Nucleus accumbens (tissue), 56 donors: ENCODE measurements at regions not wholly inside any gene's neighbourhood (a gene's known extent, or its start where the extent isn't known, plus 50 kb on each side); places are given as distances from the start of the nearest gene placed in this dataset.

ENCODE experiments used
- DNase-seq, 56 donors: peaks; one replicate each; lab custom pipeline; 2025; lab: John Stamatoyannopoulos, UW

GRCh38 chr11:110951037-110951949, 239.1 kb upstream of the ARHGAP20 start:
- DNase-seq, result no peak

- DNase-seq, result no peak
Measured at GRCh38 chr11:110948112-110948511, 235.9 kb upstream of the ARHGAP20 start.

DNA sequence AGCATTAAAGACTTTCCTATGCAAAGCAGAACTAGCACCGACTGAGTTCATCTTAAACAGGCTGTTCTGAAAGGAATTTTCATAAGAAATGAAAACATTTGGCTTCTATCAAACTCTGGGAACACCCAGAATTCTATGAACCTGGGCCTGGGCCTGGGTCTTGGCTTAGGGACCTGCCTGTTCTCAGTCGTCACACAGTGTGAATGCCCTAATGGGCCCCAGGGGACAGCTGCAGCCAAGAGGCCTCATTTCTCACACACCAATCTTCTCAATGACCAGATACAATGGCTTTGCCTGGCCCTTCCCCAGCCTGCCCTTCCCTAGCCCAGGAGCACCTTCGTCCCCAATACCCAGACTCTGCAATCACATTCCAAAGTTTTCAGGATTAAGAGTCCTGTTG, 234.9 kb upstream of the ARHGAP20 start:
- DNase-seq, result no peak

- DNase-seq, result no peak
Measured at GRCh38 chr11:110939471-110939870, 227.2 kb upstream of the ARHGAP20 start.

- no peak for DNase-seq
Measured at GRCh38 chr11:110935018-110935640, 222.9 kb upstream of the ARHGAP20 start.

DNA sequence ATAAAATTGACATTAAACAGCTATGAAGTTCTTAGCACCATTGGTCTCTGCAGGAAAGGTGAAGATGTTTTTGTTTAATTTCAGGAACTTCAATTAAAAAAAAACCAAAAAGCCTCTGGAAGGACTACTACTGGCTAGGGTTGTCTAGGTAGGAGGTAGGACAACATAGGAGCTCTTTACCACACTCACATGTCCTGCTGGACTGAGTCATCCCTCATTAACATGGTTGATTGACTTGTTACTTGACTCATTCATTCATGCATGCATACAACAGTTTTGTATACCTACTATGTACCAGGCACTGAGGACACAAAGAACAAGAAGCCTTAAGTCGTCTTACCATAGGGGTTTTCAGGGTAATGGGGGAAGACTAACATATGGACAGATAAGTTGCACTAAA, 216.9 kb upstream of the ARHGAP20 start:
- DNase-seq, result no peak

GRCh38 chr11:110928391-110928790, 216.2 kb upstream of the ARHGAP20 start:
- DNase-seq, result no peak

DNA sequence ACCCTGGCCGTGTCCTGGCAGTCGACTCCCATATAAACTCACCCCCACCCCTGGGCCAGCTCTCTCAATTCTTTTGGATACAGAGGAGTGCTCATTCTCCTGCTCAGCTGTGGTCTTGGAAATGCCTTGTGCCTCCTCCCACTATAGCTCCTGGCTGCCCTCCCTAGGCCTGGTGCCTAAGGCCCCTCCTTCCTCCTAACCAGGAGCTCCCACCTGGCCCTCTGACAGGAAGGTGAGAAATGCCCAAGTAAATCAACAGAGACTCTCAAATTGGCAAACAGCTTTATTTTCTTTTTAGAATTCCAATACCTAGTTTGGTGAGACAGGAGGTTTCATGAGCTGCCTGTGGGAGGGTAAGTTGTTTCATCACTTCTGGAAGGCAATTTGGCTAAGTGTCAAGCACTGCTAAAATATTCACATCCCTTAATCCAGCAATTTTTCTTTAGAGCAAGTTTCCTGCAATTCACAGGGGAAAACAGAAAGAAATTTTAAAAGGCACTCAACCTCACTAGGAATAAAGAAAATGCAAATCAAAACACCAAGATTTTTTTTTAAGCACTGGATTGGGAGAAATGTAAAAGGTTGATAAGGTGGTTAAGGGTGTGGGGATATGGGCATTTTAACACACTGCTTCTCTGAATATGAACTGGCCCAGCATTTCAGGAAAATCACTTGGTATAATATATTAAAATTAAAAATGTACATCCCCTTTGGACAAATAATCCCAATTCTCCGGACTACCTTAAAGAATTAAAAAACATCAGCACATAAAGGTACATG, 209.7 kb upstream of the ARHGAP20 start:
- no peak for DNase-seq

- no peak for DNase-seq
Measured at GRCh38 chr11:110919241-110919922, 207.1 kb upstream of the ARHGAP20 start.

- no peak for DNase-seq
Measured at GRCh38 chr11:110918351-110918750, 206.1 kb upstream of the ARHGAP20 start.

DNA sequence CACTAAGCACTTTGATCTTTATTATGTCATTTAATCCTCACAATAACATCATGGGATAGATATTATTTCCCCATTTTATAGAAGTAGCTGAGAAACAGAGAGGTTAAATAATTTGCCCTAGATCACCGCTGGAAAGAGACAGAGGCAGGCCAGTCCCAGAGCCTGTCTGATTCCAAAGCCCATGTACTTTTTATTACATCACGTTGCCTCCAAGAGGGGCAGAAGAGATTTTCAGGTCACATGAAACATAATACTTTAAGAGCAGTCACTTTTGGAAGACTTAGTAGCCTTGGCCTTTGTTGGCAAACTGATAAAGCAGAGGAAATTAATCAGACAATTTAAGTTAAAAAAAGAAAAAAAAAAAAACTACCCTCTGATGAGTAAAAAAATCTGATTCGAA, 200.2 kb upstream of the ARHGAP20 start:
- no peak for DNase-seq

DNA sequence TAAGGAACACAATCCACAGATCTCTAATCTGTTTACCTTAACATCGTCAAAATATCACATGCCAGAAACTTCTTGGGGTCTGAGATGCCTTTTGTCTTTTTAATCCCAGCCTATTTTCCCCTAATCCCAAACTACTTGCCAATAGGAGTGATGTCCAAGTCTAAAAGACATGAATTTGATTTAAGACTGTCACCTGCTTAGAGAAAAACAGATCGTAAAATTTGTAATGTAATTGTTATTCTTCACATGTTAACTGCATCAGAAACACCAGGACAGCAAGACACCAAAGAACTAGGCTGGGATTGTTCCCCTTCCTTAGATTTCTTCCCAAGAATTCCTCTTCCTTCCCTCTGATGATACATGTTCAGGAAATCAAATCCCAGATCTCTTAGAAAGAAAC, 198.1 kb upstream of the ARHGAP20 start:
- DNase-seq, result no peak

- DNase-seq, result no peak
Measured at GRCh38 chr11:110909336-110909735, 197.1 kb upstream of the ARHGAP20 start.

DNA sequence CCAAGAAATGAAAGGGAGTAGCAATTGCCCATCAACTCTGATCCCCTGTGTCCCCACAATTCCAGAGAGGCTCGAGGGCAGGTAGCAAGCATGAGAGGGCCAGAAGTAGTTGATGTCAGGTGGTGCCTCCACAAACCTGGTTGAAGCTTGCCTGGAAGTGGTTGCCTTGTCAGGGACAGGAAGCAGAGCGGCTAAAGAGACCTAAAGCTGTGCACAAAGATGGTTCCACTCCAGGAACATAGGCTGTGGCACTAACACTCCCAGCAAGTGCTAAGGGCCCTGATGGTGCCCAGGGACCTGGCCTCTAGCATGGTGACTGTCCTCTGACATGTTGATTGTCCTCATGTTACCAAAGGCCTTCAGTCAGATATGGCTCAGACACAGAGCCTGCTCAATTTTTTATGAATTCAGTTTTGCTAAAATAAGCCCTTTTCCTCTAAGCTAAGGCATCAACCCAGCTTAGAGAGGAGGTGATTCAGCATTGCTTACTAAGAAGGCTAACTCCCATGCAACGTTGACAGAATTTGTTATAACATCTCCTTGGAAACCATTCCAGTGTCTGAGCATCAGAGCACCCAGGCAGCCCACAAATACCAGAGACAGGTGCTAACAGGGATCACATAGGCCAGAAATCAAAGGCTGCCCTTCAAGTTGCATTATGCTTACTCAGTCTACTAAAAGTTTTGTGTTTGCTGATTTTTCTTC, 196.3 kb upstream of the ARHGAP20 start:
- DNase-seq, result peak in 9 of 56 donors; percentile 4 to 42 (median 11)

DNA sequence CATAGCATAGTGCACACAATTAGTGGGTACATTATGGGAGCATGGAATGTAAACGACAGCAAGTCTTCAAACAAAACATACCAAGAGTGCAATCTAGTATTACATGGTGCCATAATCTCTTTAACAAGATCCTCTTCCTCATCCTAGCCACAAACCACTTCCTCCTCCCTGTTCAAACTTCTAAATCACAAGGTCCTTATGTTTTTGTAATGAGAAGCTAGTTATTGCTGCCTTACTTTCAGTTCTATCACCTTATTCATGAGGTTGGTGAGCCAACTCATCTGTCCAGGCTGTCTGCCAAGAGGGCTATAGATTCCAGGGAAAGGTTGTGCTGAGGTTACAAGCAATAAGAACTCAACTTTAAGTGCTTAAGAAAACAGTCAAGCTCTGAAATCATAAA, 195.4 kb upstream of the ARHGAP20 start:
- DNase-seq, result no peak

DNA sequence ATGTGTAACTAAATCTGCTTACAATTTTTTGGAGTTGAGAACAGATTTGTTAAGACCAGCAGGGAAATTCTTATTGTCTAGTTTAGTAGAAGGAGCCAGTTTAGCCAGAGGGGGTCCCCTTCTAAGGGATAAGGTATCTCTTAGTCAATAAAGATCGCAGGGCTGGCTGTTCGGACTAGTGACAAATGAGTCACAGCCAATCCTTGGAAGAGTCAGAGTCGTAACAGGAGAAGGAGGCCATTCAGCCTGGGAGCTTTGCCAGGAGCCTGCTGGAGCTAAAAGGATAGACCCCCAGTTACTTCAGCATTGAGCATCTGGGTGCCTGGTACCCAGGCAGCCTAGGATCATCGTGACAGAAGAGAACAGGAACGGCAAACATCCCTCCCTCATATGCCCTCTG, 191.6 kb upstream of the ARHGAP20 start:
- DNase-seq, result no peak

DNA sequence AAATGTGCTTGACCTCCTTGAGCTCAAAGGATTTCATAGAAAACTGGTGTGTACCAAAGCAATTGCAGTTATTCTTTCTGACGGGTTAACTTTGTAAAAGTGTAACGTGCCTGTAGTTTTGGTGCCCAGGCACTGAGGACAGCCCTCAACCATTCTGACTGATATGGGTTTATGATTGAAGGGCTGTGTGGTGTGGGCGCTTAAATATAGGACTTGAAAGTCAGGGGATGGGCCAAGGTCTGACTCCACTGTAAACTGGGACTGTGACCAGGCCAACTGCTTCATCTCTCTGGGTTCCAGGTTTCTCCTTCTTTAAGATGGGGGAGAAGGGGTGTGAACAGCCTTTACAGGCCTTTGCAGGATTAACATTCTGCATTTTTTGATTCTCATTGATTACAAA, 191.1 kb upstream of the ARHGAP20 start:
- DNase-seq, result no peak

DNA sequence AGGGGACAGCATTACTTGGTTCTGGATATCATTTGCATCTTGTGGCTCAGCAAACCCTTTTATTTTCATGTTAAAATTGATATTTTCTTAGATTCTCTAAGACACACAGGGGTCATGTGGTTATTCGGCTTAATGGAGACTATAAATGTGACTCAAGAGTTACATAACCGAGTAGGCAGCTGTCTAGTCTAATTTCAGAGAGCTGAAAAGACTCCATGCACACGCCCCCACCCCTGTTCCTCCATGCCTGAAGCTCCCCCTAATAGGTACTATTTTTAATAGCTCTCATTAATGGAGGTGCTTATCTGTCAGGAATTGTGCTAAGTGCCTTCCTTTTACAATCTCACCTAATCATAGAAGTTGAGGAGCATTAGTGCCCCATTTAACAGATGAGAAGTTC, 189.2 kb upstream of the ARHGAP20 start:
- peak in 15 of 56 donors; percentile 6 to 70 (median 35) for DNase-seq

GRCh38 chr11:110900426-110900825, 188.2 kb upstream of the ARHGAP20 start:
- peak in 3 of 56 donors; percentile 17 to 34 (median 20) for DNase-seq

GRCh38 chr11:110897035-110897434, 184.8 kb upstream of the ARHGAP20 start:
- no peak for DNase-seq
